Glomerular endothelial cell (primary cell): ENCODE measurements at regions not wholly inside any gene's neighbourhood (a gene's known extent, or its start where the extent isn't known, plus 50 kb on each side); places are given as distances from the start of the nearest gene placed in this dataset.

Source experiments
- DNase-seq: peaks from one replicate; pipeline ENCODE4 v3.0.0-alpha.2; 2011; ENCODE audit warnings: low read depth, low spot score; ENCODE audit errors: extremely low read depth

DNA sequence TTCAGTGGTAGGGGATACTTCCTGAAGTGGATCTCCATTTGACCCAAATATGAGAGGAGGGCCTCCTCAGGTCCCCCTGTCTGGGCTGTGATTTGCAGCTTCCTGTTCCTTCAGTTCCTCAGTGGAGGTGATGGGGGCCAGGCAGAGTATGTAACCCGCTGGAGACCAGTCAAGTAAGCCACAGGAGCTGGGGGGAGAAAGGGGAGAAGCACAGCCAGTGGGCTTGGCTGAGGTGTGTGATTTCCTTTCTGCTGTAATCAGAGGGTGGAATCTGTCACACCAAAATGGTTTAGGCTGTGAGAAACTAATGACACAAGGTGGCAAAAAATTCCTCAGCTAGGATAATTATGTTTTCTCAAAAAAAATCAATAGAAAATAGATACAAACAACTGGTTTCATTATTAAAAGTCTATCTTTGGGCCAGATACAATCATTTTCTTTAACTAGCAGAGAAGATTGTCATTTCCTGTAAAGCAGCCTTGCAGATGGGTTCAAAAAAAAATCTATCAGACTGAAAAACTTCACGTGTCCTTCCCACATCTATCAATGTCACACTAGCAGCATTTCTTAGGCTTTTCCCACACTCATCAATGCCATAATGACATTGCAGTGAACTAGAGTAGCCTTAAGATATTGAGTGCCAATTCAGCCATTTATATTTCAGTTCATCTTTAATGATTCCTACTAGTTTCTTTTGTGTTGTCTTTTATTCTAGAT, 1660.3 kb downstream of the EFNB2 start:
- DNase-seq, result no peak

DNA sequence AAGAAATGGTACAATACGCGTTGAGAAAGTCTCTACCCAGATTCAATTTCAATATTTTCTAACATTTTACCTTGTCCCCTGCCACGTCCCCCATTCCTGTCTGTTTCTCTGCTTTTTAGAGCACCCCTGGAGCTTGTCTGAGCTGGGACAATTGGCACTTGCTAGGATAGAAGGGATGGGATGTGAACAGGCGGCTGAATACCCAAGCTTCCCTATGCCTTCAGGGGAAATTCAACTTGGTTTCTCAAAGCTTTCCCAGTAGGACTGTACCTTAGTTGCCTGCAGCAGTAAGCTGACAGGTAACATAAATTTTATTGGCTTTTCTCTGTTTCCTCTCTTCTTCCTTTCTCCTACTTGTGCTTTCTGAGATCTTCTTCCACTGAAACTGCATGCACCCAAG, 1663.3 kb downstream of the EFNB2 start:
- DNase-seq, result no peak

DNA sequence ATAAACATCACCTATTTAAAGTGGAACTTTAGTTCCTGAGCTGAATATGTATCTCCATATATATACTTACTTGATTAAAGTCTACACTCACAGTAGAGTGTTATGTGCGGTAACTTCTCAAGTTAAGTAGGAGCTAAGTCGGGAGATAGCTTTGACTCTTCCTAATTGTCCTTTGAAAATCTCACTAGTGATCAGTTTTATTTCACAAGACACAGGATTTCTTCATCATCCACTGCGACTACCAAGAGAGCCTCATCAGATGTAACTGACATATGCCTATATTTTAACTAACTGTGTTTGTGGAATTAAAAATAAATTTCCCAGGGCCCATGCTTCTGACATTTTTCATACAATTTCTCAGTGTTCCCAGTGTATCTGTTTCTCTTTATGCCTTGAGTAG, 1664.0 kb downstream of the EFNB2 start:
- no peak for DNase-seq

DNA sequence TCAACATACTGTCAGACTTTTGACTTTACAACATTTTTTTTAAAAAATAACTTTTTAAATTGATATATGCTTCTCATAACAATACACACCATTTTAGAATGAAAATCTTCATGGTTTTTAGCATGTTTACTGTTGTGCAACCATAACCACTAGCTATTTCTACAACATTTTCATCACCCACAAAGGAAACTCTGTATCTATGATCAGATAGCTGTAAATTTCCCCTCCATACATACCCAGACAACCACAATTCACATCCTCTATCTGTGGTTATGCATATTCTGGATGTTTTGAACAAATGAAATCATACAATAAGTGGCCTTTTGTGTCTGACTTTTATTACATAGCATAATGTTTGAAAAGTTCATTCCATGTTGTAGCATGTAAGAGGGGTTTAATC, 1666.0 kb downstream of the EFNB2 start:
- DNase-seq, result no peak

DNA sequence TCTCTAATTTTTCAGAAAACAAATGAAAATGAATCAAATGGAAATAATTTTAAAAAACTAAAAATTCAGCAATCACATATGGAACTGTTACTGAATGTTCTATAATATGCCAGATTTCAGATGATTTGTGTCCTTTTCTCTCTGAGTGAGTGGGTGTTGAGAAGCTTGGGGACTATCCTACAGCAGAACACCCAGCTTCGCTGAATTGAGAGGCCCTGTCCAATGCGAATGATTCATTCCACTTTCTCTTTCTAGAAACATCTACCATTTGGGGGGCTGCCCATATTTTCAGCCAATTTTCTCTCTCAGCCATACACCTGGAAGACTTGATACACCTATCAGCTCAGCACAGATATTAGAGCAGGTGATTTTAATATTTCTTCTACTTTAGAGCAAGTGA, 1666.7 kb downstream of the EFNB2 start:
- DNase-seq, result no peak

DNA sequence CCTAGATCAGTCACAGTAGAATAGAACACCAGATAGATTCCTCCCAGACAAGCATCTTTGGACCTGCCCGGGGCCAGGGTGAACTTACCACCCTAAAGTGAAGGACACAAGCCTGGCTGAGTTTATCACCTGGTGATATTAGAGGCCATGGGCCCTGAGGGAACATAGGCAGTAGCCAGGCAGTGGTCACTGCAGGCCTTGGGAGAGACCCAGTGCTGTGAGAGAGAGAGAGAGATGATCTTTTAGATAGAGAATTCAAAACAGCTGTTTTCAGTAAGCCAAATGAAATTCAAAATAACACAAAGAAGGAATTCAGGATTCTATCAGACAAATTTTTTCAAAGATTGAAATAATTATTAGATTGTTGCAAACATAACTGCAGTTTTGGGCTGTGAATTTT, 1679.9 kb downstream of the EFNB2 start:
- no peak for DNase-seq

DNA sequence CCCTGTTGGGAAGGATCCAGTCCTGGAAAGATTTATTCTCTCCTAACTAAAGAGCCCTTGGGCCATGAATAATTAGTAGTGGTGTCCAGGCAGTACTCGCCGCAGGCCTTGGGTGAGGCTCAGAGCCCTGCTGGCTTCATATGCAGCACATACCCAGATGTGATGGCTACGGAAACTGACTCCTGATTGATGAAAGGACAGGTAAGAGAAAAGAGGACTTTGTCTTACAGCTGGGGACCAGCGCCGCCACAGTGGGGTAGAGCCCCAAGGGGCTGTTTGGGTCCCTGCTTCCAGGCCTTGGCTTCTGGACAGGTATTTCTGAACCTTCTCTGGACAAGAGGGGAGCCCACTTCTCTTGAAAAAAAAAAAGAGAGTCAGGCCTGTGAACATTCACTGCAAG, 1680.8 kb downstream of the EFNB2 start:
- no peak for DNase-seq

DNA sequence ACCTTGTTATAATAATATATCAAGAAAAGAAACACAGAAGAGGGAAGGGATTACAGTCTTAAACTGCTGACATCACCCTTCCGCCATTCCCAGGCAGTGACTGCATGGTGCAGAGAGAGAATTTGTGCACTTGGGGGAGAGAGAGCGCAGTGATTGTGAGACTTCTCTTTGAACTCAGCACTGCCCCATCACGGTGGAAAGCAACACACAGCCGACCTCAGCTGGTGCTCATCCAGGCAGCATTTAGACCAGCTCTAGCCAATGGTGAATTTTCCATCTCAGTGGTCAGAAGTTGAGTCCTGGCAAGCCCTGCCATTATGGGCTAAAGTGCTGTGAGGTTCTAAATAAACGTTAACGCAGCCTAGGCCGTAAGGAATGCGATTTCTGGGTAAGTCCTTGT, 1681.5 kb downstream of the EFNB2 start:
- no peak for DNase-seq

DNA sequence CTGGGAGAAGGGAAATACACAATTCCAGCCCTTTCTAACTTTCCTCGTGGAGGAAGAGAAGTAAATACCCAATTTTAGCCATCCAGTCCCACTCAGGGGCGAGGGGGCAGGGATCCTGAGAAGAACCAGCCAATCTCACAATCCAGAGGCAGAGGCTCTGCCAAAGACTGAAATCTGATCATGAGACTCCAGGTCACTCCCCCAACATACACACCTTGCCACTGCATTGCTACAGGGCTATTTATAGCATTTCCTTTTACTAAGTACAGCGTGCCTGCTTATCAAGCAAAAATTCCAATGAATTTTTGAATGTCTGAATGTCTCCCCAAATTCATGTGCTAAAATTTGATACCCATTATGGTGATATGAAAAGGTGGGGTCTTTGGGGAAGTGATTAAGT, 1687.5 kb downstream of the EFNB2 start:
- DNase-seq, result no peak

DNA sequence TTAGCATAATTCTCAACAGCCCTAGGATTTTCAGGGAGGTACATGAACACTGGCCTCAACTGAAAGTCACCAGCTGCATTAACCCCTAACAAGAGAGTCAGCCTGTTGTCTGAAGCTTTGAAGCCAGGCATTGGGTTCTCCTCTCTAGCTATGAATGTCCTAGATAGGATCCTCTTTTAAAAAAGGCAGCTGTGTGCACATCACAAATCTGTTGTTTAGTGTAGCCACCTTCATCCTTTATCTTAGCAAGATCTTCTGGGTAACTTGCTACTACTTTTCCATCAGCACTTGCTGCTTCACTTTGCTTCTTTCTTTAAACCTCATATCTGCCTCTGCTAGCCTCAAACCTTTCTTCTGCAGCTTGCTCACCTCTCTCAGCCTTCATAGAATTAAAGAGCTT, 1692.1 kb downstream of the EFNB2 start:
- DNase-seq, result no peak

DNA sequence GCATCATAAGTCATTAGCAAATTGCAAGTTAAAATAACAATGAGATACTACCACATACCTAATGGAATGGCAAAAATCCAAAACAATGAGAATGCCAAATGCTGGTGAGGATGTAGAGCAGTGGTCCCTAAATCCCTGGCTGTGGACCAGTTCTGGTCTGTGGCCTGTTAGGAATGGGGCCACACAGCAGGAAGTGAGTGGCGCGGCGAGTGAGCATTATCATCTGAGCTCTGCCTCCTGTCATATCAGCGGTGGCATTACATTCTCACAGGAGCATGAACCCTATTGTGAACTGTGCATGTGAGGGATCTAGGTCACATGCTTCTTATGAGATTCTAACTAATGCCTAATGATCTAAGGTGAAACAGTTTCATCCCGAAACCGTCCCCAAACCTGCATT, 1694.4 kb downstream of the EFNB2 start:
- DNase-seq, result no peak

DNA sequence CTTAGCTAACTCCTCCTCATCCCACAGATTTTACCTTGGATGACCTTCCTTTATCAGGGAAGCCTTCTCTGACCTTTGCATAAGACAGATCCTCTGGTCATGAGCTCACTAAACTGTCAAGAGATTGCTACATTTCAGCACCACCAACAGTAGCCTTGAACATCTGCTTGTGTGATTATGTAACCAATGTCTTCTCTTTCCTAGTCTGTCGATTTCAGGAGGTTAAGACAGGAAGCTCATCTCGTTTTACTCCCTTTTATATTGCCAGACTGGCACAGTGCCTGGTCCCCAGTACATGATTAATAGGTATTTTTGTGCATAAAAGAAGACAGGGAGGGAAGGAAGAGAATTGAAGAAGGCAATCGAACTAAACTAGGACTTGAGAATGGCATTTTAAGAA, 1697.7 kb downstream of the EFNB2 start:
- no peak for DNase-seq

DNA sequence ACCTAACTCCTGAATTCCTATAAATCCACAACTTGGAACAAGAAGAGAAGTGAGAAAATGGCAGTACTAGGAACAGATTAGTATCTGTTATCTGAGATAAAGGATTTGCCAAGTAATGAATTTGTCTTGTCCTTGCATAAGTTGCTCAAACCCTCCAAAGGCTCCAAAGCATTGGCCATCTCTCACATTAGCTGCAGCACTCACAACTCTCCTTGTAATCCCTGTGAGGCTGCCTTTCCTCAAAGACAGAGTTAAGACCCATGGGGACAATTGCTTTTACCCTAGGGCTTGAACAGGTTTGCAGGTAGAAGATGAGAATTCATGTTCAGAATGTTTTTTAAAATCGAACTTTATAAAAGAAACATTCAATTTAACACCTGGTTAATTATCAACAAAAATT, 1702.2 kb downstream of the EFNB2 start:
- DNase-seq, result no peak

DNA sequence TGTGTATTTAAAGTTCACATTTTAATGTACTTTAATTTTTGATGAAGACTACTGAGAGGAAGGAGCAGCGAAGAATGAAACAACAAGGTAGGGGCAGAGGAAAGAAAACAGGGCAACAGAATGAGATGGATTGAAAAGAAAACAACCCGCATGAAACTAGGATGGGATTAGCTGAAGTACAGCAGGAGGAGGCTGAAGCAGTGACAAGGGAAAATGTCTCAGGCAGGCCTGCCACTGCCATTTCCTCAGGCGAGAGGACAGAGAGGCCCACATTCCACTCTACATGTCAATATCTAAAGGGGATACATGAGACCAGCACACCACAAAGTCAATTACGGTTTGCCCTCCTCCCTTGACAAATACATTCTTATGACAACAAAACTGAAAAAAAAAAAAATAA, 1703.2 kb downstream of the EFNB2 start:
- no peak for DNase-seq

DNA sequence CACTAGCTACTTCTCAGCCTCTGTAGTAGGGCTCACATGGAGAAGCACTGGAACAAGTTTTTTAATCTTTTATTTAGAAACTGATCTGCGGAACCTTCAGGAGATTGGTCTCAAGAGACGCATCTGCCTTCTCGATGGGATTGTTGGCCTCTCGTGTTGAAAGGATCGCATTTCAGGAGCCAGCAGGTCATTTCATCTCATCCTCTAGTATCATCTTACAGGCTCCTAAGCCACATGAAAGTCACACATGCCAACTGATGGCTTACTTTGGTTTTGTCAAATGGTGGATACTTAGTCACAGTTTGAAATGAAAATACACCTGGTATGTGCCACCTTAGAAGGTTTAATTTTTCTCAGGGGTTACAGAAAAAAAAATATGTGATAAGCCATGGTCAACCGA, 1703.6 kb downstream of the EFNB2 start:
- DNase-seq, result no peak

DNA sequence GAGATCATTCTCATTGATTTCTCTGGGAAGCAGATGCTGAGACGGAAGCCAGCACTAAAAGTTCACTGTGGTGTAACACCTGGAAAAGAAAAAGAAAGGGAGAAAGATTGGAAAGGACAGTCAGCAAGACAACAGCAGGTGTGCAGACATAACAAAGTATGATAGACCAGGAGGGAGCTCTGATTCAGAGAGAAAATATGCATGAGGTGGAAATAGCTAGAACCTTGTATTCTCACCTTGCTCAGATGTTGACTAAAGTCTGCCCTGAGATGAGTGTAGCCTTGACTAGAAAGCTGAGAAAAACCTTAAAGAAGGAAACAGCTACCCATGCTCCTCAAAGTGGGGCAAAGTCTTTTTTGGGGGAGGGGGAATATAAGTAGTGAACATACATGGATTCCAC, 1711.8 kb downstream of the EFNB2 start:
- DNase-seq, result no peak

DNA sequence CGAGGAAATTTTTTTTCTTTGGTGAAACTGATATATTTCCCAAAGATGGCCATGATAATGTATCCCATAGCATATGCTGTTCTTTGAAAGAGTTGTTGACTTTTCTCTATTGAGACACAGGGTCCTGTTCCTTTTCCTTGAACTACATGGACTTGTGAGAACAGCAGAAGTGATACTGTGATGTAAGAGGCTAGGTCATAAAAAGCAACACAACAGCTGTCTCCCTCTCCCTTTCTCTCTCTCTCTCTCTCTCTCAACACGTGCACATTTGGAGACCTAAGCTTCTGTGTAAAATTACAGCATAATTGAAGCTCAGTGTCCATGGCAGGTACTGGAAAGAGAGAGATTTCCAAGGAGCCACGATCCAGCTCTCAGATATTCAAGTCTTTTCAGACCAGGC, 1712.4 kb downstream of the EFNB2 start:
- DNase-seq, result no peak

DNA sequence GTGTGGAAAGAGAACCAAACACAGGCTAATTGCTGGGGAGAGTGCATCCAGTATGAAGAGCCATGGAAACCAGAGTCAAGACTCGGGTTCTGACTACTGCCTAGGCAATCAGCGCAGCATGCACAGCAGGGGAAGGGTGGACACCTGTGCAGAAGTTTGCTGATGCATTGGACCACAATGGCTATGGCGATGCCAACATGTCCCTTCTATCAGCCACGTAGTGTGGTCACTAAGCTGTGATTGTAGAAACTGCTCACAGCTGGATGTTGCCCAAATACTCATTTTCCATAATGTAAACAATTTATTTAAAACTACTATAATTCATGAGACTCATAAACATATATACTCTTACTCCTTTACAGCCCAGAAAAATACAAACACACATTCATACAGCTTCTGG, 1718.2 kb downstream of the EFNB2 start:
- no peak for DNase-seq

DNA sequence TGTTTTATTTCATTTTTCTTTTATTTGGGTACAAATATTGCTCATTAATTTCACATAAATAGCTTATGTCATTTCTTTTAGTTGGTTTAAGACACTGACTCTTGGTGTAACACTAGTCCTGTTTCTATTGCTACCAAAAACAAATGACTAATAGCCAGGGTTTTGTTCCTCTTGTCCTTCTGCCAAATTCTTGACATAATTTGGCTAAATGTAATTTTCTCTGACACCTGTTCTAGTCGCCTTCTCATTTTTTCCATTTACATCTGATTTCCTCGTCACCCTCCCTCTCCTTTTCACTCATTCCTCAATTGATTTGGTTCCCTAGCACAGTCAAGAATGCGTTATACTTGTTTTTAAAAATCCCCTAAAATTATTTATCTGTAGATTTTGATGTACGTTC, 1718.7 kb downstream of the EFNB2 start:
- DNase-seq, result no peak

DNA sequence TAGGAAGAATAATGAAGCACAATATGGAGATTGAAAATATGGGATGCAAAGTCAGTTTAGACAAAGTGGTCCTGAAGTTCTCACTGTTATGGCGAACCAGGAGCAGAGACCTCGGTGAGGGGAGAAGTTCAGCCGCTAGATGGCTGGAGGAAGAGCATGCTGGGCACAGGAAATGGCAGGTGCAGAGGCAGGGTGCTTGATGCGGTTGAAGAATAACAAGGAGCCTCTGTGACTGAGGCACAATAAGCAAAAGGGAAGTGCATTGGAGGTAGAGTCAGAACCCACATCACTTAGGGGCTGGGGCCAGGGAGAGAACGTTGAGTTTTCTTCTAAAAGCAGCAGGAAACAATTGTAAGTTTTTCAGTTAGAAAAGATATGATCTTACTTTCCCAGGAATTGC, 1725.2 kb downstream of the EFNB2 start:
- DNase-seq, result no peak

DNA sequence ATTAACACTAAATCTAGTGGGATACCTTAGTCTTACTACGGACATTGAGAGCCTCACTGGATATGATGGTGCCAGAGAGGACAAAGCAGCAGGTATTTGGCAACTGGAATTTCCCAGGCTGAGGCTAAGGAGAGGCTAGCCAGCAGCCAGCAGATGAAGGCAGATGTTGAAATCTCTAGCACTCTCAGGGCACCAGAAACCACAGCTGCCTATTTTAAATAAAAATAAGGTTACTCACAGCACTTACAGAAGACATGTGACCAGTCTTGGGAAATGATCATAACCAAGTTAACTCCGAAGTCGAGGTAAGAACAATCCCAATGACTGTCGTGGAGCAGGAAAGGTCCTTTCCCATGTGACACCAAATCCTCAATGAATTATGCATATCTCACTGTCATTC, 1726.0 kb downstream of the EFNB2 start:
- DNase-seq, result no peak

DNA sequence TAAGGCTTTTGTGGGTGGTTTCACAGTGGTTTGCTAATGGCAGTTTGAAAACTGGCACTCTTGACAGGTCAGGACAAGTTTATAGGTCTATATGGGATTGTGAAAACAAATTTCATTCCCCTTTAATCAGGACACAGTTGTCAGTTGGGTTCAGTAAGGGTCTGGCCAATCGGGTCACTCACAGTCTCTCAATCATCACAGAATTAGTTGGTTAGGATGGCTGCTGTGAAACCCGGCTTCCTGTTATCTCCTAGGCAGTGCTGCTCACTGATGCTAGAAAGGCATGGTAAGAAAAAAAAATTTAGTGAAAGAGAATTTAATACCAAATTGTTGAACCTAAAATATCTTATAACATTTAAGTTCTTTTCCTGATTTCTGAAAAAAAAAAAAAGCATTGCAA, 1730.1 kb downstream of the EFNB2 start:
- no peak for DNase-seq

DNA sequence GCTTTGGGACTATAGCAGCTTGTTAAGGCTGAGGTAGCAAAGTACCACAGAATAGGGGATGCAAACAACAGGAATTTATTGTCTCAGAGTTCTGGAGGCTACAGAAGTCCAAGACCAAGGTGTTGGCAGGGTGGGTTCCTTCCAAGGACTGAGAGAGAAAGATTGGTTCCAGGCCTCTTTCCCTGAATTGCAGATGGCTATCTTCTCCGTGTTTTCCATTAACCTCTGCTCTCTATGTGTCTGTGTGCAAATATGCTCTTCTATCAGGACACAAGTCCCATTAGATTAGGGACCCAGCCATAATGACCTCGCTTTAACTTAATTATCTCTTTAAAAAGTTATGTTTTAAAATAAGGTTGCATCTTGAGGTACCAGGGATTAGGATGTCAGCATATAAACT, 1732.9 kb upstream of the SLC10A2 start:
- no peak for DNase-seq
